ENCODE measurements at regions not wholly inside any gene's neighbourhood (a gene's known extent, or its start where the extent isn't known, plus 50 kb on each side); places are given as distances from the start of the nearest gene placed in this dataset.

GRCh38 chr20:7361321-7361720, 578.9 kb downstream of the HAO1 start:
- no peak for DNase-seq

GRCh38 chr20:7361931-7362330, 578.3 kb downstream of the HAO1 start:
- no peak for DNase-seq

- no peak for DNase-seq
These were observed 577.7 kb downstream of the HAO1 start for GRCh38 chr20:7362601-7363000.

- no peak for DNase-seq
These were observed 574.1 kb downstream of the HAO1 start for GRCh38 chr20:7366189-7366588.

- DNase-seq: no peak
These were observed 568.6 kb downstream of the HAO1 start for GRCh38 chr20:7371518-7372163.

- no peak for DNase-seq
These were observed 564.4 kb downstream of the HAO1 start for GRCh38 chr20:7375905-7376304.

- DNase-seq: no peak
These were observed 561.2 kb downstream of the HAO1 start for GRCh38 chr20:7378864-7379605.

- DNase-seq: no peak
These were observed 560.5 kb downstream of the HAO1 start for GRCh38 chr20:7379621-7380220.

GRCh38 chr20:7383216-7383615, 557.0 kb downstream of the HAO1 start:
- DNase-seq: no peak

GRCh38 chr20:7387638-7388193, 552.5 kb downstream of the HAO1 start:
- DNase-seq: no peak

- DNase-seq: no peak
These were observed 551.0 kb downstream of the HAO1 start for GRCh38 chr20:7389216-7389615.

- DNase-seq: no peak
These were observed 547.6 kb downstream of the HAO1 start for GRCh38 chr20:7392542-7393206.

- no peak for DNase-seq
These were observed 541.1 kb downstream of the HAO1 start for GRCh38 chr20:7399114-7399513.

GRCh38 chr20:7399575-7399974, 540.7 kb downstream of the HAO1 start:
- DNase-seq: no peak

GRCh38 chr20:7406671-7407070, 533.6 kb downstream of the HAO1 start:
- DNase-seq: no peak

GRCh38 chr20:7410150-7410549, 530.1 kb downstream of the HAO1 start:
- no peak for DNase-seq

GRCh38 chr20:7411075-7411474, 529.2 kb downstream of the HAO1 start:
- no peak for DNase-seq

GRCh38 chr20:7415427-7415826, 524.8 kb downstream of the HAO1 start:
- no peak for DNase-seq

GRCh38 chr20:7416382-7416781, 523.9 kb downstream of the HAO1 start:
- no peak for DNase-seq

GRCh38 chr20:7420345-7420744, 519.9 kb downstream of the HAO1 start:
- DNase-seq: no peak

- no peak for DNase-seq
These were observed 513.3 kb downstream of the HAO1 start for GRCh38 chr20:7426890-7427496.

GRCh38 chr20:7428946-7429345, 511.3 kb downstream of the HAO1 start:
- DNase-seq: no peak

GRCh38 chr20:7432612-7433011, 507.6 kb downstream of the HAO1 start:
- DNase-seq: no peak

All from SIG-M5 (cell line).